OCI-LY1 (cell line): ENCODE measurements at regions not wholly inside any gene's neighbourhood (a gene's known extent, or its start where the extent isn't known, plus 50 kb on each side); places are given as distances from the start of the nearest gene placed in this dataset.

Source experiments
- H2AFZ ChIP-seq: fragments of 200-600 bp; sonication (generic), shearing (Covaris generic); 2 replicates; pipeline ENCODE4 v1.6.0; 2014; ENCODE audit warnings: antibody characterized with exemption, mild to moderate bottlenecking, low read length
- H3F3A ChIP-seq: fragments of 200-600 bp; sonication (generic), shearing (Covaris generic); 2 replicates; pipeline ENCODE4 v1.6.0; 2014; ENCODE audit warnings: mild to moderate bottlenecking, antibody characterized with exemption, low read length, moderate library complexity; ENCODE audit not compliant: insufficient read depth
- H3K27ac ChIP-seq: fragments of 200-600 bp; sonication (generic); 2 replicates; pipeline ENCODE4 v1.5.1; 2014; ENCODE audit warnings: low read length, mixed run types, mild to moderate bottlenecking, low read depth; ENCODE audit not compliant: poor library complexity, severe bottlenecking
- H3K27me3 ChIP-seq: fragments of 200-600 bp; sonication (generic); 2 replicates; pipeline ENCODE4 v1.6.0; 2014; ENCODE audit warnings: antibody characterized with exemption, mild to moderate bottlenecking, low read length, moderate library complexity; ENCODE audit not compliant: insufficient read depth
- H3K36me3 ChIP-seq: fragments of 200-600 bp; sonication (generic); 2 replicates; pipeline ENCODE4 v1.6.1; 2014; ENCODE audit warnings: mild to moderate bottlenecking, antibody characterized with exemption, low read length, moderate library complexity, mixed read lengths; ENCODE audit not compliant: insufficient read depth
- H3K4me1 ChIP-seq: fragments of 200-600 bp; sonication (generic); 2 replicates; pipeline ENCODE4 v1.5.1; 2014; ENCODE audit warnings: mild to moderate bottlenecking, low read length, moderate library complexity; ENCODE audit not compliant: insufficient read depth, severe bottlenecking
- H3K4me2 ChIP-seq: fragments of 200-600 bp; sonication (generic), shearing (Covaris generic); 2 replicates; pipeline ENCODE4 v1.6.1; 2014; ENCODE audit warnings: low read length
- H3K4me3 ChIP-seq: fragments of 200-600 bp; sonication (generic); 2 replicates; pipeline ENCODE4 v1.5.1; 2014; ENCODE audit warnings: low read length, low read depth, mild to moderate bottlenecking, mixed read lengths; ENCODE audit not compliant: poor library complexity, severe bottlenecking
- H3K79me2 ChIP-seq: fragments of 200-600 bp; shearing (Covaris generic); 2 replicates; pipeline ENCODE4 v1.6.1; 2016; ENCODE audit warnings: mixed run types, low read length, mixed read lengths; ENCODE audit not compliant: insufficient read depth
- H3K9ac ChIP-seq: fragments of 200-600 bp; sonication (generic), shearing (Covaris generic); 2 replicates; pipeline ENCODE4 v1.6.1; 2014; ENCODE audit warnings: mild to moderate bottlenecking, low read length, mixed read lengths
- H3K9me2 ChIP-seq: fragments of 200-600 bp; sonication (generic), shearing (Covaris generic); 2 replicates; pipeline ENCODE4 v1.6.1; 2014; ENCODE audit warnings: low read depth, mild to moderate bottlenecking, low read length, mixed read lengths
- H3K9me3 ChIP-seq: fragments of 200-600 bp; shearing (Covaris generic); 2 replicates; pipeline ENCODE4 v1.6.1; 2014; ENCODE audit warnings: low read length, mixed read lengths
- H4K20me1 ChIP-seq: fragments of 200-600 bp; sonication (generic), shearing (Covaris generic); 2 replicates; pipeline ENCODE4 v1.6.0; 2016; ENCODE audit warnings: mild to moderate bottlenecking, low read length; ENCODE audit not compliant: insufficient read depth
- CTCF ChIP-seq: fragments of 200-600 bp; sonication (generic), shearing (Covaris generic); IDR thresholded peaks from 2 replicates; pipeline ENCODE4 v1.5.1; 2017; ENCODE audit warnings: mild to moderate bottlenecking, antibody characterized with exemption, low read length, moderate library complexity, mixed read lengths
- EZH2 ChIP-seq: fragments of 200-600 bp; sonication (generic), shearing (Covaris generic); IDR thresholded peaks from 2 replicates; pipeline ENCODE4 v1.8.0; 2017; ENCODE audit warnings: borderline replicate concordance, mixed run types, mild to moderate bottlenecking, antibody characterized with exemption, low read length, moderate library complexity, mixed read lengths

GRCh38 chr6:6484681-6485080 lies 103.8 kb upstream of the LY86 start:
- Histone ChIP-seq H3F3A (no peaks in the 10 kb centered on the region), H2AFZ (no peak overlapping the region), H3K9me3 (peaks cover 5% of the 10 kb centered on the region; the same call in 1 of the 2 replicates), H3K4me3 (no peak overlapping the region), H3K27ac (no peak overlapping the region), H3K4me1 (peaks cover 14% of the 10 kb centered on the region), H3K36me3 (no peaks in the 10 kb centered on the region), H3K79me2 (no peaks in the 10 kb centered on the region), H3K9me2 (no peaks in the 10 kb centered on the region), H4K20me1 (no peaks in the 10 kb centered on the region), H3K4me2 (no peak overlapping the region), H3K9ac (no peak overlapping the region), H3K27me3 (no peaks in the 10 kb centered on the region)
- TF ChIP-seq EZH2 (no peak), CTCF (no peak)

GRCh38 chr6:6486595-6486994 lies 101.9 kb upstream of the LY86 start:
- Histone ChIP-seq H4K20me1 (no peaks in the 10 kb centered on the region), H3K4me2 (no peak overlapping the region), H3K79me2 (no peaks in the 10 kb centered on the region), H3K27ac (no peak overlapping the region), H3F3A (no peaks in the 10 kb centered on the region), H3K4me3 (no peak overlapping the region), H3K4me1 (peaks cover 19% of the 10 kb centered on the region), H3K9me2 (no peaks in the 10 kb centered on the region), H3K27me3 (no peaks in the 10 kb centered on the region), H3K9ac (no peak overlapping the region), H3K9me3 (peaks cover 5% of the 10 kb centered on the region; the same call in 1 of the 2 replicates), H2AFZ (no peak overlapping the region), H3K36me3 (no peaks in the 10 kb centered on the region)
- TF ChIP-seq CTCF (no peak), EZH2 (no peak)

- Histone ChIP-seq H3F3A (no peaks in the 10 kb centered on the region), H3K4me1 (peaks cover 30% of the 10 kb centered on the region), H2AFZ (no peak overlapping the region), H3K36me3 (no peaks in the 10 kb centered on the region), H3K79me2 (no peaks in the 10 kb centered on the region), H3K27me3 (no peaks in the 10 kb centered on the region), H3K9me3 (no peaks in the 10 kb centered on the region), H3K4me2 (no peak overlapping the region), H3K9me2 (no peaks in the 10 kb centered on the region), H3K27ac (peak overlapping the region; percentile 32), H3K9ac (no peak overlapping the region), H3K4me3 (no peak overlapping the region), H4K20me1 (no peaks in the 10 kb centered on the region)
- no peak for TF ChIP-seq EZH2
- no peak for TF ChIP-seq CTCF
Measured at GRCh38 chr6:6491761-6492160, 96.8 kb upstream of the LY86 start.
